ENCODE measurements at regions not wholly inside any gene's neighbourhood (a gene's known extent, or its start where the extent isn't known, plus 50 kb on each side); places are given as distances from the start of the nearest gene placed in this dataset.

DNA sequence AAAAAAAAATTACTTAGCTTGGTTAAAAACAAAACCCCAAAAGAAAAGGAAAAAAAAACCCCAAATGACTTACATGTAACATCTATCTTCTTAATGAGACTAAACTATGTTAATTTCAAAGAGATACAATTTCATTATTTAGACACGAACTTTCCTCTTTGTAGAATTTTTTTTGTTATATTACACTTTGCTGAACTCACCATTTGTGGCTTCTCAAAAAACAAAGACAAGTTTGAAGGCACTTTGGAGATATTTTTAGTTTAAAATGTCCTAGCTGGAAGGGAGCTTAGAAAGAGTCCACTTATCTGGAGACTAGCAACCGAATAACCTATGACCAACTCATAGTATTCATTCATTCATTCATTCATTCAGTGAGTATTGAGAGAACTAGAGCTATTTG is 301.7 kb upstream of the ROPN1 start:
- TF ChIP-seq, protein P1, sequence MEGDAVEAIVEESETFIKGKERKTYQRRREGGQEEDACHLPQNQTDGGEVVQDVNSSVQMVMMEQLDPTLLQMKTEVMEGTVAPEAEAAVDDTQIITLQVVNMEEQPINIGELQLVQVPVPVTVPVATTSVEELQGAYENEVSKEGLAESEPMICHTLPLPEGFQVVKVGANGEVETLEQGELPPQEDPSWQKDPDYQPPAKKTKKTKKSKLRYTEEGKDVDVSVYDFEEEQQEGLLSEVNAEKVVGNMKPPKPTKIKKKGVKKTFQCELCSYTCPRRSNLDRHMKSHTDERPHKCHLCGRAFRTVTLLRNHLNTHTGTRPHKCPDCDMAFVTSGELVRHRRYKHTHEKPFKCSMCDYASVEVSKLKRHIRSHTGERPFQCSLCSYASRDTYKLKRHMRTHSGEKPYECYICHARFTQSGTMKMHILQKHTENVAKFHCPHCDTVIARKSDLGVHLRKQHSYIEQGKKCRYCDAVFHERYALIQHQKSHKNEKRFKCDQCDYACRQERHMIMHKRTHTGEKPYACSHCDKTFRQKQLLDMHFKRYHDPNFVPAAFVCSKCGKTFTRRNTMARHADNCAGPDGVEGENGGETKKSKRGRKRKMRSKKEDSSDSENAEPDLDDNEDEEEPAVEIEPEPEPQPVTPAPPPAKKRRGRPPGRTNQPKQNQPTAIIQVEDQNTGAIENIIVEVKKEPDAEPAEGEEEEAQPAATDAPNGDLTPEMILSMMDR (IDR thresholded peaks at IDR 0.05) = no peak
- TF ChIP-seq POLR2A (IDR thresholded peaks at IDR 0.05) (no peak), EP300 (IDR thresholded peaks at IDR 0.05) (no peak)
